HUES6 (cell line): ENCODE measurements at regions not wholly inside any gene's neighbourhood (a gene's known extent, or its start where the extent isn't known, plus 50 kb on each side); places are given as distances from the start of the nearest gene placed in this dataset.
A peak's percentile ranks its signal among the peaks of the same experiment; 100 is the strongest.

Experiments
- H3K27ac ChIP-seq: 2 replicates; pipeline ENCODE4 v1.7.0; 2013; ENCODE audit warnings: low read depth, mild to moderate bottlenecking, low read length, inconsistent platforms
- H3K27me3 ChIP-seq: 2 replicates; pipeline ENCODE4 v1.6.1; 2013; ENCODE audit warnings: low read length; ENCODE audit not compliant: control insufficient read depth, insufficient read depth
- H3K36me3 ChIP-seq: 2 replicates; pipeline ENCODE4 v1.6.1; 2013; ENCODE audit warnings: low read length; ENCODE audit not compliant: control insufficient read depth, insufficient read depth
- H3K4me1 ChIP-seq: 2 replicates; pipeline ENCODE4 v1.6.1; 2013; ENCODE audit warnings: low read length; ENCODE audit not compliant: control insufficient read depth, insufficient read depth
- H3K4me3 ChIP-seq: 2 replicates; pipeline ENCODE4 v1.5.1; 2013; ENCODE audit warnings: low read depth, low read length
- H3K9ac ChIP-seq: one replicate; pipeline ENCODE4 v1.6.1; 2013; ENCODE audit warnings: mild to moderate bottlenecking, low read length
- H3K9me3 ChIP-seq: 2 replicates; pipeline ENCODE4 v1.6.1; 2013; ENCODE audit warnings: low read depth, low read length; ENCODE audit not compliant: control insufficient read depth, insufficient read depth

- Histone ChIP-seq H3K36me3 (no peaks in the 10 kb centered on the region), H3K9me3 (peaks cover 12% of the 10 kb centered on the region; the same call in 1 of the 2 replicates), H3K4me3 (no peak overlapping the region), H3K9ac (no peak overlapping the region), H3K27ac (no peak overlapping the region), H3K4me1 (peaks cover 23% of the 10 kb centered on the region), H3K27me3 (no peaks in the 10 kb centered on the region)
Observed at GRCh38 chr15:29890336-29891095, 68.2 kb upstream of the TJP1 start.

DNA sequence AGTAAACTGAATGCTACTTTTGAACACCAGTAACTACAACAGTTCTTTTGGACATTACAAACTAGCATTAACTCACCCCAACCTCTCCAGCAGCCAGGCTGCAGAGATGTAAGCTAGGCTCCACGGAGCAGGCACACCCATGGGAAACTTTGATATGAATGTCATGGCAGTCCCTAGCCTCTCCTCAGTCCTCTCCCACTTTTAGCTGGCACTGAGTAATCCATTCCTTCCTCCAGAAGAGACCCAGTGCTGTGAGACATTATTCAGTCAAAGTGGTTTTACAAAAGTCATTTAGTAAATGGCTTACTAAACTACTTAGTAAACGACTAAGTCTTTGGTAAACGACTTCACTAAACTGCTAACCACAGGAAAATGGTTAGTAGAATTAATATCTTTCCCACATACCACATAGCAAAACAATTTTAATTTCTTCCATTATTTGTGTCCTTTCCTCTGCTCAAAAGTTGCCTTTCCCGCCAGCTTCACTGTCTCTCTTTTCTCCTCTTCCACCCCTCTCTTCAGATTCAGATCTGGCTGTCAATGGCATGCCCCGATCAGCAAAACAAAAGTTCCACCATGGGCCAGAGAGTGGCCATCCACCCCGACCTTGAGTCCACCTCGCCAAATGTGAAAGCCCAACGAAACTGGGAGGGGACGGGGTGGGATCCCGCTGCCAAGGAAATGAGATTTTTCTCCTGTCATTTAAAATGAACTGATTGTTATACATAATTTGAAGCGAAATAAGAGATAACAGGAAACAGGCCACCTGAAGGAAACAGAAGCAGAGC is 67.5 kb upstream of the TJP1 start:
- Histone ChIP-seq H3K36me3 (no peaks in the 10 kb centered on the region), H3K9me3 (peaks cover 10% of the 10 kb centered on the region; the same call in 1 of the 2 replicates), H3K9ac (no peak overlapping the region), H3K27ac (no peak overlapping the region), H3K27me3 (no peaks in the 10 kb centered on the region), H3K4me3 (peak overlapping the region; percentile 10; the same call in 1 of the 2 replicates), H3K4me1 (peaks cover 30% of the 10 kb centered on the region)

- no peaks in the 10 kb centered on the region for H3K27me3 ChIP-seq
- no peak overlapping the region for H3K4me3 ChIP-seq
- H3K9me3 ChIP-seq: peaks cover 10% of the 10 kb centered on the region; the same call in 1 of the 2 replicates
- no peak overlapping the region for H3K9ac ChIP-seq
- peaks cover 33% of the 10 kb centered on the region for H3K4me1 ChIP-seq
- no peaks in the 10 kb centered on the region for H3K36me3 ChIP-seq
- H3K27ac ChIP-seq: no peak overlapping the region
Observed at GRCh38 chr15:29888646-29889045, 66.4 kb upstream of the TJP1 start.

DNA sequence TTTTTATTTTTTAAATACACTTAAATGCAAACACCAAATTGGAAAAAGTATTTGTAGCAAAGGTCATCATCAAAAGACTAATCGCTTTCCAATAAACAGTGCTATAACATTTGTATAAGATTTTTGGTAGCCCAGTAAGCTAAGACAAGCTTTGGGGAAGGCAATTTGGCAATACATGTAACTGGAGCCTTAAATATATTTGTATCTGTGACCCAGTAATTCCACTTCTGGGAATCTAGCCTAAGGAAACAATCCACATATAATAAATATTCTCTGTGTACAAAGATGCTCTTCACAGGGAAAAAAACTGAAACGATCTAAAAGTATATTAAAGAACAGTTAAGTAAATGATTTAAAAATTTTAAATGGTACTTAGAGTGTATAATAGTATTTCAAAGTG is 65.5 kb upstream of the TJP1 start:
- H3K4me1 ChIP-seq: peaks cover 40% of the 10 kb centered on the region
- no peaks in the 10 kb centered on the region for H3K27me3 ChIP-seq
- no peak overlapping the region for H3K27ac ChIP-seq
- no peaks in the 10 kb centered on the region for H3K36me3 ChIP-seq
- no peak overlapping the region for H3K9ac ChIP-seq
- H3K9me3 ChIP-seq: peaks cover 7% of the 10 kb centered on the region; the same call in 1 of the 2 replicates
- H3K4me3 ChIP-seq: no peak overlapping the region

GRCh38 chr15:29885183-29885582 is 62.9 kb upstream of the TJP1 start:
- Histone ChIP-seq H3K4me1 (peaks cover 41% of the 10 kb centered on the region), H3K4me3 (no peak overlapping the region), H3K27ac (no peak overlapping the region)

DNA sequence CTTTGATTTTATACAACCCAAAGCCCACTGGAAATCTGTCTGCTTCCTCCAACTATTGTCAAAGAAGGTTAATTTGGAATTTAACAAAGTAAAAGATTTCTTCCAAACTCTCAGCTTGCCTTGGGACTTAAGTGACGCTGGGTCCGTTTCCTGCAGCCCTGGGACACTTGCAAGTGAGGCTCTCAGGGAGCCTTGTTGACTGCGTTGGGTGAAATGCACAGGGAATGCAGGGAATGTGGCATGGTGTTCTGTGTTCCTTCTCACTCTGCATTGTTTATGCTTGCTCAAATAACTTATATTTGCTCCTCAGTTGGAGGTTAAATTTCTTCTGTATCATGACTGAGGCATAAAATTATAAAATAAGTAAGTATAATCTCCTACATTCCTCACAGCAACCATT is 60.9 kb upstream of the TJP1 start:
- Histone ChIP-seq H3K9me3 (no peaks in the 10 kb centered on the region), H3K4me1 (peaks cover 21% of the 10 kb centered on the region), H3K27me3 (no peaks in the 10 kb centered on the region), H3K27ac (peak overlapping the region; percentile 72; the same call in 1 of the 2 replicates), H3K9ac (no peak overlapping the region), H3K4me3 (no peak overlapping the region), H3K36me3 (no peaks in the 10 kb centered on the region)

More at GRCh38 chr15:29885183-29885582, 62.9 kb upstream of the TJP1 start:
- Histone ChIP-seq H3K9me3 (no peaks in the 10 kb centered on the region), H3K9ac (no peak overlapping the region), H3K27me3 (no peaks in the 10 kb centered on the region), H3K36me3 (no peaks in the 10 kb centered on the region)

GRCh38 chr15:29880886-29881285 is 58.6 kb upstream of the TJP1 start:
- Histone ChIP-seq H3K4me3 (no peak overlapping the region), H3K9ac (no peak overlapping the region)

GRCh38 chr15:29880341-29880740 is 58.1 kb upstream of the TJP1 start:
- Histone ChIP-seq H3K27ac (no peak overlapping the region), H3K9ac (no peak overlapping the region), H3K4me1 (peaks cover 19% of the 10 kb centered on the region), H3K9me3 (no peaks in the 10 kb centered on the region), H3K36me3 (no peaks in the 10 kb centered on the region), H3K27me3 (no peaks in the 10 kb centered on the region), H3K4me3 (no peak overlapping the region)

More at GRCh38 chr15:29880886-29881285, 58.6 kb upstream of the TJP1 start:
- H3K4me1 ChIP-seq: peaks cover 21% of the 10 kb centered on the region
- H3K27me3 ChIP-seq: no peaks in the 10 kb centered on the region
- no peaks in the 10 kb centered on the region for H3K36me3 ChIP-seq
- no peak overlapping the region for H3K27ac ChIP-seq
- H3K9me3 ChIP-seq: no peaks in the 10 kb centered on the region

DNA sequence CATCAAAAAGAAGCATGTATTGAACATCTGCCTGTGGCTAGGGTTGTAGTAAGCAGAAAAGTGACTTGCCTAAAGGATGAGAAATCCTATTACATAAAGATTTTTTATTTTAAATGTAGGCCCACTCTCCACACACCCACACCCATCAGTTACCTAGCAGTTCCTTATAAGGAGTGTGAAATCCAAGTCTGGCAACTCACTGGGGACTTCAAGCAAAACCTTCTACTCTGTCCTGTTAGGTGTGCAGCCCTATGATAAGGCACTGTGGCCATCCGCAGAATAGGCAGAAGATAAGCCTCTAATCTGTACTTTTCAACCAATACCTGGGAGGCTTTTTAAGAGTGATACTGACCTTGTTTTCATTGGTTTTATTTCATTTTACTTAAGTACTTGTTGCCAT is 52.7 kb upstream of the TJP1 start:
- Histone ChIP-seq H3K9ac (no peak overlapping the region), H3K4me1 (peaks cover 8% of the 10 kb centered on the region; the same call in 1 of the 2 replicates), H3K9me3 (no peaks in the 10 kb centered on the region), H3K36me3 (no peaks in the 10 kb centered on the region), H3K4me3 (no peak overlapping the region), H3K27ac (no peak overlapping the region), H3K27me3 (no peaks in the 10 kb centered on the region)

DNA sequence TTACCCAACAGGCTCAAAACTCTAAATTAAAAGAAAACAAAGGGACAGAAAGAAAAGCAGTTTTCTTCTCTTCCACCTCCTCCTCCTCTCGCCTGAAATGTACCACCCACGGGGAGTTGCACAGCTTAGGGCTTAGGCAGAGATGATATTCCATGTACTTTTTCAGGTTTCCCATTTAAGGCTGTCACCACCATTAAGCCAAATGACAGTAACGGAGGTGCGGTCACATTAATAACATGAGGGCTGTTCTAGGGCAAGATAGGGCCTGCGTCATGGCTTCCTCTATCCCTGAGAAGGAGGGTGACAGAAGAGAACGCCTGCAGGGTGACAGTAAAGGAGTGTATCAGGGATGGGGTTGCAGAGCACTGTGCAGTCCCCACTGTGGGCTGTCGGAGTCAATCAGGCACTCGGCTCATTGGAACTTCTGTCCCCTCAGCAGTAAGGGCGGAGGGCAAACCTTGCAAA is 51.7 kb upstream of the TJP1 start:
- Histone ChIP-seq H3K9ac (no peak overlapping the region), H3K9me3 (no peaks in the 10 kb centered on the region), H3K27me3 (no peaks in the 10 kb centered on the region), H3K4me3 (no peak overlapping the region), H3K27ac (no peak overlapping the region), H3K4me1 (peaks cover 8% of the 10 kb centered on the region; the same call in 1 of the 2 replicates), H3K36me3 (no peaks in the 10 kb centered on the region)

DNA sequence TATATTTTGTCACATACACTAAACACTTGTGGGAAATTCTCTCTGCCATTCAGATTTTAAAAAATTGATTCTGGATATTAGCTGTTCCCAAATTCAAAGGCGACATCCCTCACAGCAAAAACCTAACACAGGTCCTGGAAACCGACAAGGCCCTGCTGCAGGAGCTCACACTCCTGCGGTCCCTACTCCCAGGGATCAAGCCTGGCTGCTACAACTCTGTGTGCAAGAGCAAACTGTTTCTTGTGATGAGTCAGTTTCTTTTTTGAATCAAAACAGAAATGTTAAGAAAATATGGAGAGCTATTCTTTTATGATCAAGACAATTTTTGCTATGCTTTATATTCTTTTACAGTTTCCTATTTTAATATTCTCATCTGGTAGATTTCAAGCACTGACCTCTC is 51.0 kb upstream of the TJP1 start:
- no peak overlapping the region for H3K9ac ChIP-seq
- no peak overlapping the region for H3K27ac ChIP-seq
- H3K36me3 ChIP-seq: no peaks in the 10 kb centered on the region
- H3K4me1 ChIP-seq: peaks cover 8% of the 10 kb centered on the region; the same call in 1 of the 2 replicates
- H3K4me3 ChIP-seq: no peak overlapping the region
- no peaks in the 10 kb centered on the region for H3K27me3 ChIP-seq
- no peaks in the 10 kb centered on the region for H3K9me3 ChIP-seq
